B cell (primary cell): ENCODE measurements at regions not wholly inside any gene's neighbourhood (a gene's known extent, or its start where the extent isn't known, plus 50 kb on each side); places are given as distances from the start of the nearest gene placed in this dataset.

Source experiments
- ATAC-seq: fragments of 200-7000 bp; cut with Tn5 transposase; one replicate; pipeline ENCODE4 v1.10.0; 2021; ENCODE audit warnings: low read depth, mild to moderate bottlenecking, moderate number of reproducible peaks, moderate library complexity
- CTCF ChIA-PET: fragments of 350-600 bp; sonication (Branson Sonifier 250); formaldehyde crosslinking; loops from one replicate; lab custom pipeline; 2021; ENCODE audit warnings: antibody characterized with exemption, inconsistent platforms; lab: Charles Lee
- POLR2A ChIA-PET: fragments of 350-600 bp; sonication (Branson Sonifier 250); formaldehyde crosslinking; loops from one replicate; lab custom pipeline; 2021; ENCODE audit warnings: antibody characterized with exemption; lab: Charles Lee
- DNase-seq: peaks from one replicate; pipeline ENCODE4 v3.0.0; 2013
- H2AFZ ChIP-seq: 2 replicates; pipeline ENCODE4 v1.6.1; 2012; ENCODE audit warnings: mild to moderate bottlenecking, low read depth, low read length; ENCODE audit not compliant: insufficient read depth, poor library complexity, severe bottlenecking
- H3K27ac ChIP-seq, 2 donors: 1 replicate in 1 of 2; 2 replicates in 1 of 2; pipeline ENCODE4 v1.5.1; 2012 to 2013; ENCODE audit warnings: low read length in 2 of 2, mild to moderate bottlenecking in 2 of 2, moderate library complexity in 1 of 2
- H3K27me3 ChIP-seq, 4 experiments: fragments of 200-600 bp in 1 of 4; sonication (generic) in 1 of 4; replicated peaks in 1 of 4; 1 replicate in 2 of 4; 2 replicates in 2 of 4; pipeline versions ENCODE4 v1.6.1 to v1.7.0; 2013 to 2016; ENCODE audit warnings: low read length in 3 of 4, mild to moderate bottlenecking in 2 of 4, mixed read lengths in 1 of 4, moderate library complexity in 1 of 4; ENCODE audit not compliant: insufficient read depth in 4 of 4, control insufficient read depth in 3 of 4; ENCODE audit errors: control extremely low read depth in 1 of 4
- H3K36me3 ChIP-seq, 2 experiments: replicated peaks in 1 of 2; 1 replicate in 1 of 2; 2 replicates in 1 of 2; pipeline versions ENCODE4 v1.6.1 to v1.7.1; 2013; ENCODE audit warnings: low read length in 1 of 2; ENCODE audit not compliant: insufficient read depth in 2 of 2, control insufficient read depth in 1 of 2; ENCODE audit errors: control extremely low read depth in 1 of 2, extremely low read depth in 1 of 2
- H3K4me1 ChIP-seq, 2 donors: fragments of 200-600 bp in 1 of 2; sonication (generic) in 1 of 2; 1 replicate in 1 of 2; 2 replicates in 1 of 2; pipeline versions ENCODE4 v1.5.1 to v1.6.1; 2013 to 2017; ENCODE audit warnings: low read length in 2 of 2; ENCODE audit not compliant: control insufficient read depth in 2 of 2, insufficient read depth in 2 of 2
- H3K4me2 ChIP-seq: replicated peaks from 2 replicates; pipeline ENCODE3; 2012; ENCODE audit warnings: mild to moderate bottlenecking, low read depth, low read length; ENCODE audit not compliant: poor library complexity, severe bottlenecking
- H3K4me3 ChIP-seq, 5 experiments: fragments of 200-600 bp in 1 of 5; sonication (generic) in 1 of 5; 1 replicate in 3 of 5; 2 replicates in 2 of 5; pipeline versions ENCODE4 v1.5.1 to v1.7.0; 2011 to 2016; ENCODE audit warnings: low read length in 4 of 5, mild to moderate bottlenecking in 4 of 5, low read depth in 2 of 5, control low read depth in 1 of 5, moderate library complexity in 1 of 5; ENCODE audit not compliant: insufficient read depth in 1 of 5; ENCODE audit errors: control extremely low read depth in 1 of 5, extremely low read depth in 1 of 5
- H3K79me2 ChIP-seq: fragments of 200-600 bp; sonication (generic); one replicate; pipeline ENCODE4 v1.6.0; 2016; ENCODE audit warnings: low read length; ENCODE audit not compliant: control insufficient read depth, insufficient read depth
- H3K9ac ChIP-seq: fragments of 200-600 bp; sonication (generic); 2 replicates; pipeline ENCODE4 v1.6.1; 2017; ENCODE audit warnings: mild to moderate bottlenecking, low read length, moderate library complexity
- H3K9me3 ChIP-seq, 3 donors: one replicate each; pipeline versions ENCODE4 v1.6.1 to v1.7.1; 2013; ENCODE audit warnings: low read length in 2 of 3; ENCODE audit not compliant: control insufficient read depth in 2 of 3, insufficient read depth in 1 of 3; ENCODE audit errors: control extremely low read depth in 1 of 3
- H4K20me1 ChIP-seq: 2 replicates; pipeline ENCODE4 v1.6.0; 2012; ENCODE audit warnings: mild to moderate bottlenecking, low read length; ENCODE audit not compliant: insufficient read depth, control insufficient read depth, poor library complexity, severe bottlenecking
- H3K27ac Mint-ChIP-seq: one replicate; pipeline ENCODE4 v1.8.0; 2021; ENCODE audit warnings: mixed read lengths
- H3K27me3 Mint-ChIP-seq: one replicate; pipeline ENCODE4 v1.8.0; 2021; ENCODE audit warnings: mixed read lengths
- H3K4me1 Mint-ChIP-seq: one replicate; pipeline ENCODE4 v1.8.0; 2021; ENCODE audit warnings: mixed read lengths
- H3K4me3 Mint-ChIP-seq: one replicate; pipeline ENCODE4 v1.8.0; 2021; ENCODE audit warnings: mixed read lengths
- H3K9me3 Mint-ChIP-seq: one replicate; pipeline ENCODE4 v1.8.0; 2022; ENCODE audit warnings: mixed read lengths; ENCODE audit not compliant: insufficient read depth
- CTCF ChIP-seq: fragments of 200-600 bp; IDR thresholded peaks from one replicate; pipeline ENCODE4 v1.8.0; 2022; ENCODE audit warnings: antibody characterized with exemption, mild to moderate bottlenecking
- EZH2 ChIP-seq: IDR thresholded peaks from 2 replicates; pipeline ENCODE4 v1.6.1; 2012; ENCODE audit warnings: borderline replicate concordance, low read depth, mild to moderate bottlenecking, moderate library complexity, low read length; ENCODE audit not compliant: insufficient read depth, poor library complexity, severe bottlenecking
- WGBS: methylation state at CpG from one replicate; pipeline ENCODE4 v1.1.5; 2013; ENCODE audit warnings: missing lambda C conversion rate; ENCODE audit not compliant: insufficient coverage; 5-methylcytosine and 5-hydroxymethylcytosine counted together
- intact Hi-C: fragments of 100-400 bp; cut with micrococcal nuclease; formaldehyde crosslinking; loops from one replicate; pipeline ENCODE4 v1.10.0; 2022

GRCh38 chr1:61000327-61000726 is 82.0 kb upstream of the NFIA start:
- WGBS, result 98% methylated on average over 3 of the region's 3 CpGs
- H3K4me1 Mint-ChIP-seq, result no peaks in the 10 kb centered on the region
- no peak for ATAC-seq

GRCh38 chr1:60998786-60999185 is 83.6 kb upstream of the NFIA start:
- TF ChIP-seq EZH2, result no peak
- no peak for TF ChIP-seq CTCF
- H3K27ac Mint-ChIP-seq, result no peak overlapping the region
- H3K4me3 Mint-ChIP-seq, result no peak overlapping the region
- no peaks in the 10 kb centered on the region for H4K20me1 ChIP-seq
- no peak overlapping the region for H3K9ac ChIP-seq
- 93% methylated on average over 4 of the region's 5 CpGs for WGBS
- no peaks in the 10 kb centered on the region for H3K9me3 ChIP-seq
- H3K4me1 Mint-ChIP-seq, result no peaks in the 10 kb centered on the region
- no peak overlapping the region for H3K4me3 ChIP-seq
- no peak overlapping the region for H2AFZ ChIP-seq
- H3K27ac ChIP-seq, result no peak overlapping the region
- no peak for ATAC-seq
- no peaks in the 10 kb centered on the region for H3K79me2 ChIP-seq
- H3K9me3 Mint-ChIP-seq, result no peaks in the 10 kb centered on the region
- ChIA-PET CTCF (no interaction called here), POLR2A (no interaction called here)
- intact Hi-C loops, result no loop called here
- DNase-seq, result no peak
- no peaks in the 10 kb centered on the region for H3K36me3 ChIP-seq
- H3K27me3 ChIP-seq, result no peaks in the 10 kb centered on the region
- H3K4me1 ChIP-seq, result no peaks in the 10 kb centered on the region
- H3K4me2 ChIP-seq, result no peak overlapping the region
- H3K27me3 Mint-ChIP-seq, result peaks cover 6% of the 10 kb centered on the region

More at GRCh38 chr1:61000327-61000726, 82.0 kb upstream of the NFIA start:
- Histone ChIP-seq H3K9me3 (no peaks in the 10 kb centered on the region), H3K79me2 (no peaks in the 10 kb centered on the region), H3K36me3 (no peaks in the 10 kb centered on the region), H3K4me1 (no peaks in the 10 kb centered on the region), H3K27me3 (no peaks in the 10 kb centered on the region), H3K4me2 (no peak overlapping the region), H4K20me1 (no peaks in the 10 kb centered on the region), H3K27ac (no peak overlapping the region), H2AFZ (no peak overlapping the region), H3K4me3 (no peak overlapping the region), H3K9ac (no peak overlapping the region)
- ChIA-PET CTCF (no interaction called here), POLR2A (no interaction called here)
- Mint-ChIP-seq H3K4me3 (no peak overlapping the region), H3K27me3 (peaks cover 4% of the 10 kb centered on the region), H3K9me3 (no peaks in the 10 kb centered on the region), H3K27ac (no peak overlapping the region)
- intact Hi-C loops, result no loop called here
- TF ChIP-seq CTCF, result no peak
- no peak for TF ChIP-seq EZH2
- DNase-seq, result no peak
